ENCODE measurements at regions not wholly inside any gene's neighbourhood (a gene's known extent, or its start where the extent isn't known, plus 50 kb on each side); places are given as distances from the start of the nearest gene placed in this dataset.

DNA sequence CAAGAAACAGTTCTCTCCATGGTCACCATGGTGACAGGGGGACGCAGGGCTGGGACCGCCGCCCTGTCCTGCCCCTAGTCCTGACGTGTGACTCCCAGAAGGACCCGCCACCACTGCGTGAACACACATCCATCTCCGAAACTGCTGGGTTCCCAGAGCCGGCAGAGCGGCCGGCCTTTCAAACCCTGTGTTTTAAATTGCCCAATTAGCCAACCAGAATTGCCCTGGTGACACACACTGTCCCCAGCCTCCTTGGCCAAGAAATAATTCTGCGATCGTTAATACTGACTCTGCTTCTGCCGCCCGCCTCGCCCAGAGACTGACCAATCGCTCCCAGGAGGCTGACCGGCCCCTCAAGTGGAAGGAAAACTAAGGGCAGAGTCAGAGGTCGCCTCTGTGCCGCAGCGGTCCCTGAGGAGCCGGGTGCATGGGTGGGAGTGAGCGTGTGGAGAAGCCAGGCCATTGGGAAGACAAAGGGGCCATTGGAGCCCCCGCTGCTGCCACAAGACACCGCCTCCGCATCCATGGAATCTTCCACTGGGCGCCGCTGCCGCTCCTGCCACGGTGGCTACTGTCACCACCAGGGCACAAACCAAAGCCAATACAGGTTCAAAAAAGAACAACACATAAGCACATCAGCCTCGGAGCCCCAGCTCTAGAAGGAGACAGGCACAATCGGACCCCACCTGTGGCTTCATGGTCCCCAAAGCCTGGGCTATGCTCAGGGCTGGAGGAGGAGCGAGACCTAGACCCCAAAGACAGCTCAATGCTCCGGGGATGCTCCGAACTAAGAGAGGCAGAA is 273.2 kb downstream of the NPHP4 start:
- 67 to 72% methylated on average over 31 to 34 of the region's 34 CpGs for WGBS, 2 donors
- H3K36me3 ChIP-seq (ENCODE audit: low read depth, missing control alignments) = no peaks in the 10 kb centered on the region
- intact Hi-C loops (cut with DNase I; ENCODE audit: low total_unique reads) = no loop called here
- DNase-seq = no peak
- no peaks in the 10 kb centered on the region for H3K9me3 ChIP-seq
- no peaks in the 10 kb centered on the region for H3K4me1 ChIP-seq
- no peaks in the 10 kb centered on the region for H3K27me3 ChIP-seq
- no peak overlapping the region for H3K4me3 ChIP-seq
- no peak overlapping the region for H3K27ac ChIP-seq
- TF ChIP-seq POLR2A (IDR thresholded peaks at IDR 0.05) = no peak
- TF ChIP-seq, protein P1, sequence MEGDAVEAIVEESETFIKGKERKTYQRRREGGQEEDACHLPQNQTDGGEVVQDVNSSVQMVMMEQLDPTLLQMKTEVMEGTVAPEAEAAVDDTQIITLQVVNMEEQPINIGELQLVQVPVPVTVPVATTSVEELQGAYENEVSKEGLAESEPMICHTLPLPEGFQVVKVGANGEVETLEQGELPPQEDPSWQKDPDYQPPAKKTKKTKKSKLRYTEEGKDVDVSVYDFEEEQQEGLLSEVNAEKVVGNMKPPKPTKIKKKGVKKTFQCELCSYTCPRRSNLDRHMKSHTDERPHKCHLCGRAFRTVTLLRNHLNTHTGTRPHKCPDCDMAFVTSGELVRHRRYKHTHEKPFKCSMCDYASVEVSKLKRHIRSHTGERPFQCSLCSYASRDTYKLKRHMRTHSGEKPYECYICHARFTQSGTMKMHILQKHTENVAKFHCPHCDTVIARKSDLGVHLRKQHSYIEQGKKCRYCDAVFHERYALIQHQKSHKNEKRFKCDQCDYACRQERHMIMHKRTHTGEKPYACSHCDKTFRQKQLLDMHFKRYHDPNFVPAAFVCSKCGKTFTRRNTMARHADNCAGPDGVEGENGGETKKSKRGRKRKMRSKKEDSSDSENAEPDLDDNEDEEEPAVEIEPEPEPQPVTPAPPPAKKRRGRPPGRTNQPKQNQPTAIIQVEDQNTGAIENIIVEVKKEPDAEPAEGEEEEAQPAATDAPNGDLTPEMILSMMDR (IDR thresholded peaks at IDR 0.05) = no peak

DNA sequence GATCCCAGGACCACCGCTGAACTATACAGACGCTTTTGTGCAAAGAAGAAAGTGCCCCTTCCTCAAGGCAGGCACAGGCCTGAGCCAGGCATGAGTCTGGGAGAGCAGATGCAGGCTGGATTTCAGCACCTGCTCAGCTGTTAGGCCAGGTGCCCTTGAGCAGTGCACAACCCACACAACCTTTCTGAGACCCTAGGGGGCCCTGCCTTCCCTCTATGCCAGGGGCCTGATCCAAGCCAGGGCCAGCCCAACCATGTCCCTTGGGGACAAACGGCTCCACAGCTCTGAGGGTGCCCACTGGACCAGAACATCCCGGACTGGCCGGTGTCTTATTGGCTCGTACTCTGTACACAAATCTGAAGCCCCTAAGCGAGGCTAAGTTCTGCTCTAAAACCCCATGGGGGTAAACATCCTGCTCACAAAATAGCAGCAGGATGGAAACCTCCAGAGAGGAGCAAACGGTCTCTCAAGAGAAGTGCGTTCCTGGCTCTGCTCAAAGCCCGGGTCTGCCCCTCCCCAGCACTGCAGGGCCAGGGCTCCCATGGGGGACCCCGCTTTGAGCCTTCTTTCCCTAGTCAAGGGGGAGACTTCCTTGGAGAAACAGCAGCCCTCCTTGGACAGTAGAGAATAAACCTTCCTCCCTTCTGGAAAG is 275.1 kb downstream of the NPHP4 start:
- Histone ChIP-seq H3K27ac (no peak overlapping the region), H3K27me3 (no peaks in the 10 kb centered on the region), H3K9me3 (no peaks in the 10 kb centered on the region), H3K4me1 (no peaks in the 10 kb centered on the region), H3K4me3 (no peak overlapping the region), H3K36me3 (ENCODE audit: low read depth, missing control alignments) (no peaks in the 10 kb centered on the region)
- 59% methylated on average over 7 to 11 of the region's 11 CpGs for WGBS, 2 donors
- TF ChIP-seq, protein P1 (IDR thresholded peaks at IDR 0.05) = no peak
- TF ChIP-seq POLR2A (IDR thresholded peaks at IDR 0.05) = no peak
- intact Hi-C loops (cut with DNase I; ENCODE audit: low total_unique reads) = no loop called here
- no peak for DNase-seq

- intact Hi-C loops (cut with DNase I; ENCODE audit: low total_unique reads) = no loop called here
- Histone ChIP-seq H3K4me1 (no peaks in the 10 kb centered on the region), H3K27ac (no peak overlapping the region), H3K9me3 (no peaks in the 10 kb centered on the region), H3K27me3 (no peaks in the 10 kb centered on the region), H3K4me3 (no peak overlapping the region), H3K36me3 (ENCODE audit: low read depth, missing control alignments) (no peaks in the 10 kb centered on the region)
- 94% methylated on average over 5 to 6 of the region's 6 CpGs for WGBS, 2 donors
- no peak for DNase-seq
- no peak for TF ChIP-seq POLR2A (IDR thresholded peaks at IDR 0.05)
- TF ChIP-seq, protein P1 (IDR thresholded peaks at IDR 0.05) = no peak
Measured at GRCh38 chr1:5716126-5716525, 276.1 kb downstream of the NPHP4 start.

GRCh38 chr1:5713101-5714010 is 278.9 kb downstream of the NPHP4 start:
- Histone ChIP-seq H3K36me3 (ENCODE audit: low read depth, missing control alignments) (no peaks in the 10 kb centered on the region), H3K4me1 (no peaks in the 10 kb centered on the region), H3K4me3 (peak overlapping the region; percentile 6 to 18), H3K9me3 (no peaks in the 10 kb centered on the region), H3K27ac (no peak overlapping the region), H3K27me3 (no peaks in the 10 kb centered on the region)
- intact Hi-C loops (cut with DNase I; ENCODE audit: low total_unique reads) = no loop called here
- 76 to 79% methylated on average over 36 of the region's 36 CpGs for WGBS, 2 donors
- no peak for DNase-seq
- TF ChIP-seq POLR2A (IDR thresholded peaks at IDR 0.05) = no peak
- TF ChIP-seq, protein P1 (IDR thresholded peaks at IDR 0.05) = no peak
